ENCODE measurements at regions not wholly inside any gene's neighbourhood (a gene's known extent, or its start where the extent isn't known, plus 50 kb on each side); places are given as distances from the start of the nearest gene placed in this dataset.
A peak's percentile ranks its signal among the peaks of the same experiment; 100 is the strongest.

- no peak for DNase-seq (ENCODE audit: low read depth, low spot score)
- no peak overlapping the region for H3K4me3 ChIP-seq (ENCODE audit: low read depth, low read length)
- ChIA-PET POLR2A (no interaction called here), CTCF (no interaction called here)
- no peaks in the 10 kb centered on the region for H3K27me3 ChIP-seq (ENCODE audit: control insufficient read depth, insufficient read depth, low read length)
- no peaks in the 10 kb centered on the region for H3K9me3 ChIP-seq (ENCODE audit: control insufficient read depth, insufficient read depth, low read length)
- no peak for TF ChIP-seq CTCF (IDR thresholded peaks at IDR 0.05; ENCODE audit: low read depth, low read length)
- no peak overlapping the region for H3K27ac ChIP-seq (ENCODE audit: low read depth, low read length)
These were observed 278.8 kb upstream of the DIAPH2 start for GRCh38 chrX:96405842-96406241.

GRCh38 chrX:96407072-96407471, 277.6 kb upstream of the DIAPH2 start:
- ChIA-PET POLR2A (no interaction called here), CTCF (no interaction called here)
- no peaks in the 10 kb centered on the region for H3K9me3 ChIP-seq (ENCODE audit: control insufficient read depth, insufficient read depth, low read length)
- H3K27ac ChIP-seq (ENCODE audit: low read depth, low read length), result peak overlapping the region; percentile 54
- H3K27me3 ChIP-seq (ENCODE audit: control insufficient read depth, insufficient read depth, low read length), result no peaks in the 10 kb centered on the region
- DNase-seq (ENCODE audit: low read depth, low spot score), result no peak
- TF ChIP-seq CTCF (IDR thresholded peaks at IDR 0.05; ENCODE audit: low read depth, low read length), result no peak
- no peak overlapping the region for H3K4me3 ChIP-seq (ENCODE audit: low read depth, low read length)

DNA sequence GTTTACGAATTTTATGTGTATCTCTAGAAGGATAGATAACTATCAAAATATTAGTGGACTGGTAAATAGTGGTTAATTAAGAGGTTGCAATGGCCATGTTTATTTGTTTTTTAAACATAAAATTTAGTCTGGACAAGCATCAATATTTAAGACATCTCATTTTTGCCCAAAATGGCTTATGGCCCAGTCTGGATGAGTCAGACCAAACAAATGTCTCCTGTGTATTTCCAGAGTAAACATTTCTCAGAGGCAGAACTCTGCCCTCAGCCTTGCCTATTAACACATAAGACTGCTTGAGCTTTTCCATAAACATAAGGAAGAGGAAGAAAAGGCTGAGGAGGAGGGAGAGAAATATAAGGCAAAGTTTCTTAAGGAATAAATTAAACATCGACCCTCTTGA, 277.1 kb upstream of the DIAPH2 start:
- no peak overlapping the region for H3K27ac ChIP-seq (ENCODE audit: low read depth, low read length)
- ChIA-PET CTCF (no interaction called here), POLR2A (no interaction called here)
- no peak for TF ChIP-seq CTCF (IDR thresholded peaks at IDR 0.05; ENCODE audit: low read depth, low read length)
- no peak overlapping the region for H3K4me3 ChIP-seq (ENCODE audit: low read depth, low read length)
- H3K9me3 ChIP-seq (ENCODE audit: control insufficient read depth, insufficient read depth, low read length), result no peaks in the 10 kb centered on the region
- peak; percentile 37 for DNase-seq (ENCODE audit: low read depth, low spot score)
- no peaks in the 10 kb centered on the region for H3K27me3 ChIP-seq (ENCODE audit: control insufficient read depth, insufficient read depth, low read length)

GRCh38 chrX:96407981-96408380, 276.7 kb upstream of the DIAPH2 start:
- POLR2A ChIA-PET, result no interaction called here

DNA sequence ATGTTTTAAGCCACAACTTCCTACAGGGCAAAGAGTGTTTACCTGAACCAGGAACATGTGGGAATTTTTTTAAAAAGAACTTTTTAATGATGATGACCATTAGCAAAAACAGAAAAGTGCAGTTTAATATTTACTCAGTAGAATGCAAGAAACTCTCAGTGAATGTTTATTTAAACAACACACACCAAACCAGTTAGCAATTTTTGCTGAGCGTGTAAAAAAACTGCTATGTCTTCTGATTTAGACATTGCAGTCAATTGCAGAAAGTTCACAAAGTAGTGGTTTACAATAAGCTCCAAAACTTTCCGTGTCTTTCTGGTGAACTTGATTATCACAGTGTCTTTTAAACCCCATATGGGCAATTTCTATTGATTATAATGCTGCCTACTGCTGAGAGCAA, 273.7 kb upstream of the DIAPH2 start:
- TF ChIP-seq CTCF (IDR thresholded peaks at IDR 0.05; ENCODE audit: low read depth, low read length), result no peak
- H3K27ac ChIP-seq (ENCODE audit: low read depth, low read length), result no peak overlapping the region
- POLR2A ChIA-PET, result no interaction called here
- no peaks in the 10 kb centered on the region for H3K9me3 ChIP-seq (ENCODE audit: control insufficient read depth, insufficient read depth, low read length)
- no peak for DNase-seq (ENCODE audit: low read depth, low spot score)
- no peaks in the 10 kb centered on the region for H3K27me3 ChIP-seq (ENCODE audit: control insufficient read depth, insufficient read depth, low read length)
- H3K4me3 ChIP-seq (ENCODE audit: low read depth, low read length), result no peak overlapping the region
- CTCF ChIA-PET, result no interaction called here

More at GRCh38 chrX:96407981-96408380, 276.7 kb upstream of the DIAPH2 start:
- Histone ChIP-seq H3K27me3 (ENCODE audit: control insufficient read depth, insufficient read depth, low read length) (no peaks in the 10 kb centered on the region), H3K4me3 (ENCODE audit: low read depth, low read length) (no peak overlapping the region), H3K9me3 (ENCODE audit: control insufficient read depth, insufficient read depth, low read length) (no peaks in the 10 kb centered on the region), H3K27ac (ENCODE audit: low read depth, low read length) (no peak overlapping the region)
- CTCF ChIA-PET, result no interaction called here
- no peak for DNase-seq (ENCODE audit: low read depth, low spot score)
- TF ChIP-seq CTCF (IDR thresholded peaks at IDR 0.05; ENCODE audit: low read depth, low read length), result no peak

All from AG04450 (cell line).